H1 (cell line): ENCODE measurements at regions not wholly inside any gene's neighbourhood (a gene's known extent, or its start where the extent isn't known, plus 50 kb on each side); places are given as distances from the start of the nearest gene placed in this dataset.

ENCODE experiments used
- MAFK ChIP-seq: IDR thresholded peaks from 2 replicates; pipeline ENCODE4 v1.6.1; 2012; ENCODE audit warnings: low read depth, mild to moderate bottlenecking, improper control_type of control experiment, low read length
- MAX ChIP-seq: IDR thresholded peaks from 2 replicates; pipeline ENCODE4 v1.6.1; 2012; ENCODE audit warnings: inconsistent platforms
- RAD21 ChIP-seq, 2 experiments: IDR thresholded peaks in 1 of 2; conservative IDR thresholded peaks in 1 of 2; 2 replicates each; pipeline ENCODE4 v1.6.1; 2011; ENCODE audit warnings: low read depth in 2 of 2, low read length in 2 of 2, improper control_type of control experiment in 1 of 2, inconsistent platforms in 1 of 2, mild to moderate bottlenecking in 1 of 2, moderate library complexity in 1 of 2

GRCh38 chr3:106386050-106386449 lies 517.2 kb upstream of the CBLB start (continued):
- TF ChIP-seq MAX (no peak), MAFK (no peak), RAD21 (IDR thresholded peaks at IDR 0.05 in 1 of 2, conservative IDR thresholded peaks at IDR 0.05 in 1 of 2; ENCODE audit: low read depth in 2 of 2, low read length in 2 of 2) (no peak)
